HG03159 (cell line): ENCODE measurements at regions not wholly inside any gene's neighbourhood (a gene's known extent, or its start where the extent isn't known, plus 50 kb on each side); places are given as distances from the start of the nearest gene placed in this dataset.
"Not testable (repeated sequence)": the region's sequence is repeated elsewhere in the genome, so short reads cannot be mapped to it uniquely, and the experiment has no call there.

Source experiments
- ATAC-seq: cut with Tn5 transposase; IDR thresholded peaks from one replicate; pipeline ENCODE4 v1.9.1; 2021; ENCODE audit warnings: mild to moderate bottlenecking, moderate library complexity; ENCODE audit not compliant: unreplicated experiment

DNA sequence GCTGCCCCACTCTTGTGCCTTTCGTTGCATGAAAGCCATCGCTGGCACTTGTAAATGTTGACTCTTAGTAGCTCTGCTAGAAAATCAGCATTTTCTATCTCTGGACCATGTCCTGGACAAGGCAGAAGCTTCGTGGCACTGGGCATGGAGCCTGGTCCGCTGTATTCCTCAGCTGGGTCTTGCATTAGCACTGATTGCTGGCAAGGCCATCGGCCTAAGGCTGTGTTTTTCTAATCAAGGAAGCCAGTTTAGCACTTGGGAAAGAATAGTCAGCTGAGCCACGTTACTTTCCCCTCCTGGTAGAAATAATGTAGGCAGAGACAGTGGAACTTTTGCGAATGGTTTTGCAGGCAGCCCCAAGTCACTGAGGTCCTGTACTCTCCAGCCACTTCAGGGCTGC is 180.2 kb upstream of the EOLA2 start:
- no peak for ATAC-seq

DNA sequence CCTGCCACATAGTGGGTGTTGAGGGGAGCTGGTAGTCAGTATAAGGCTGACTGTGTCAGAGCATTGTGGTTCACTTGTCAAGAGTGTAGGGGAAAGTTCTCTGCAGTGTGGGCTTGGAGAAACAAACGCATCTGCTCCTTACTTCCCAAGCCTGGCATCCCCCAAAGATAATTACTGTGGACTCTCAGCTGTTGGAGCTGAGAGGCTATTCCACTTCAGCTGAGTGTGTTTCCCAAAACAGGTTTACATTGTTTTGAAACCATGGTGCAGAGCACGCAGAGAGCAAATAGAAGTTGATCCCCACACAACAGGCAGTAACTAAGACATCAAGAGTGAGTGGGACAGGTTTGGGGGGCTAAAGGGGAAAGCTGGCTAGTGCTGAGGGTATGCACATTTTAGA is 181.0 kb upstream of the EOLA2 start:
- ATAC-seq = no peak

DNA sequence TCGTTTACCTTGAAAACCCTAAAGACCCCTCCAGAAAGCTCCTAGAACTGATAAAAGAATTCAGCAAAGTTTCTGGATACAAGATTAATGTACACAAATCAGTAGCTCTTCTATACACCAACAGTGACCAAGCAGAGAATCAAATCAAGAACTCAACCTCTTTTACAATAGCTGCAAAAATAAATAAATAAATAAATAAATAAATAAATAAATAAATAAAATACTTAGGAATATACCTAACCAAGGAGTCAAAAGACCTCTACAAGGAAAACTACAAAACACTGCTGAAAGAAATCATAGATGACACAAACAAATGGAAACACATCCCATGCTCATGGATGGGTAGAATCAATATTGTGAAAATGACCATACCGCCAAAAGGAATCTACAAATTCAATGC is 186.8 kb upstream of the EOLA2 start:
- ATAC-seq = not testable (repeated sequence)

DNA sequence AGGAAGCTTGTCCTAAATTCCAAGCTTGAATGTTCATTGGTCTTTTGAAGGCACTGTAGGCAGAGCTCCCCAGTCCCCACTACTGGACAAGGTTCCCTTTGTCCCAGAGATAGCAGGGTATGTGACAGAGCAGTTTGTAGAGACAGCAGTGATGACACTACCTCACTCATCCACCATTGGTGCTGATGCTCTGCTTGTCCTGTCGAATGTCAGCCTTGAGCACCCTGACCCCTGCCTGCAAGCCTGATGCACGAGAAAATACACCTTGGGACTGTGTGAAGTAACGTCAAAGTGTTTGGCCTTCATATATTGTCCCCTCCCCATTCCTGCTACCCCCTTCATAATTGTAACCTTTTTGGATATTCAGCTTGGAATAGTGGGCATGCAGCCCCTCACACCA is 188.9 kb upstream of the EOLA2 start:
- ATAC-seq = no peak

DNA sequence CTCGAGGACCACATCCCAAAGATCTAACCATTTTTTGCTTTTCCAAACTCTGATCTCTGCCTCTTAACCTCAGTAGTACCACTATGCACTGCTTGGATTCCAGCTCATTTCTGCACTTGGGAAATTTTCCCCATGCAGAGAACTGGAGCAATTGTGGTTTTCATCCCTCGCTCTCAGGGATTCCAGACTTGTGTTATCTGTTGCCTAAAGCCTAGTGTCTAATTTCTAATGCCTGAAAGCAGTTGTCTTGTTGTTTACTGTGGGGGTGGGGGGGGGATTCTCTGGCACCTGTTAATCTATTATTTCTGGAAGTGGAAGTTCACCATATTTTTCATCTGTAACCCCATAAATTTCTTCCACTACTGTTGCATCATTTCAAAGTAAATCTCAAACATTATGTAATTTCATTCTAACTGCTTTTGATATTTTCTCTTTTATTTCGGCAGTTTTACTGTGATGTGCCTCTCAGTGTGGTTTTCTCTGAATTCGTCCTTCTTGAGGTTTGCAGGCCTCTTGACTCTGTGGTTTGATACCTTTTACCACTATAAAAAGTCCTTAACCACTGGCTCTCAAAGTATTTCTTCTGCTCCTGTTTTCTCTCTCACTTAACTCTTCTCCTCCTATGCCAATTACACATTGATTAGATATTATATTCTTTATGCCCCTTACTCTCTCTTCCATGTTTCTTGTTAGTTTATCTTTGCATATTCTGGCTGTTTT is 205.6 kb upstream of the EOLA2 start:
- ATAC-seq = no peak

DNA sequence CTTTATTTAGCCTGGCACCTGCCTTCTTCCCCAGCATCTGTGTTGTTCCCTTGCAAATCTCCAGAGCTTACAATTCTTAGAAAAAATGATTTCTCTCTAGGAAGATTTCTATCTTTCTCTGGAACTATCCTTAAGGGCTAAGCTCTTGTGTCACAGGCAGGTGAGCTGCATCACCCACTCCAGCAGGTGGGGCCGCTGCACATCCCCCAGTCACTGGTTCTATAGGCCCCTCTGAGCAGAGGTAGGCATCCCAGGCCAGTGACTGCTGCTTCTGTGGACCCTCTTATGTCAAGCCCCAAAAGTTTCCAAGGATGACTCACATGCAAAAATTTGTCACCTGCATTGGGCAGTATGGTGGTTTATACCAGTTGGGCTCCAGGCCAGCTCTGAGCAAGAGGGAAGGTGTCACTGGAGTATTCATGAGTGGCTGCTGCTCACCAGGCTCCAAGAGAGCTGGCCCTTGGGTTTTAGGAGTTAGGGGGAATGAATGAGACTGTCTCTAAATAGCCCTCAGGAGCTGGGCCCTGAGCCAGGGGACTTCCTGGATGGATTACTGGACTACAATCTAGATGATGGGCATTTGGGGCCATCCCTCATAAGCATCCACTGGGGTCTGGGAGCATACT is 208.1 kb upstream of the EOLA2 start:
- no peak for ATAC-seq

DNA sequence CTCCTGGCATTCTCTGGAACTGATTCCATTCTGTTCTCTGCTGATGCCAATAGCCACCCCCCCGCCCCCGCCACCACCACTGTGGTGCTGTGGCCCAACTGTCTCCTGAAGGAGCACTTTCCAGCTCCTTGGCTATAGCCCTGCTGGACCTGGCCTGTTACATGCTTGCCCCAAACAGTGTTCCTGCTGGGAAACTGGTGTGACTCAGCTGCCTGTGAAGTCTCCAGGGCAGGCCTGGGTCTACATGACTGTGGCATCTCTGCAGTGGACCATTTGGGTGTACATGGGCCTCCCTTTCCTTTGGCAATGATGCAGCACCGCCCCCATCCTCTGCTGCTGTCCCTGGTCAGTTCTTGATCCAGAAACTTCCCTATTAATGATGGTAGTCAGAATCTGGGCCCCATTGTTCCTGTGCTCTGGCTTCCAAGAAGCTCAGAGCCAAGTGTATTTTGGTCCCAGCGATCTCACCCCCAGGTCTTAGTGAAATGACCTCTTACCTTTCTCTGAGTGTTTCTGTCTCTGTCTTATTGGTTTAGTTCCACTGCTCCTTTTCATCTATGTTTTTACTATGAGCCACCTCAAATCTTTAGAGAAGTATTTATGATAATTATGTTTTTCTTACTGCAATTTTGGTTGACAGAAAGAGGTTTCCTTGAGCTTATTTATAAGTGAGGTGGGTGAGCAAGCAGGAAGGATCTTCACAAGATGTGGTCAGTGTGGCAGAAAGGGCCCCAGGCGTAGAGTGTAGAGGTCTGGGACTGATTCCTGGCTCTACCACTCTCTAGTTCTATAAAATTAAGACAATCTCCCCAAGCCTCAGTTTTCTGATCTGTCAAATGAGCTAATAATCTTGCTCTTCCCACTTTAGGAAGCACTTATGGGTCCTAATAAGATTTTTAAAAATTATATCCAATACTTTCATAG is 210.7 kb upstream of the EOLA2 start:
- ATAC-seq = no peak

DNA sequence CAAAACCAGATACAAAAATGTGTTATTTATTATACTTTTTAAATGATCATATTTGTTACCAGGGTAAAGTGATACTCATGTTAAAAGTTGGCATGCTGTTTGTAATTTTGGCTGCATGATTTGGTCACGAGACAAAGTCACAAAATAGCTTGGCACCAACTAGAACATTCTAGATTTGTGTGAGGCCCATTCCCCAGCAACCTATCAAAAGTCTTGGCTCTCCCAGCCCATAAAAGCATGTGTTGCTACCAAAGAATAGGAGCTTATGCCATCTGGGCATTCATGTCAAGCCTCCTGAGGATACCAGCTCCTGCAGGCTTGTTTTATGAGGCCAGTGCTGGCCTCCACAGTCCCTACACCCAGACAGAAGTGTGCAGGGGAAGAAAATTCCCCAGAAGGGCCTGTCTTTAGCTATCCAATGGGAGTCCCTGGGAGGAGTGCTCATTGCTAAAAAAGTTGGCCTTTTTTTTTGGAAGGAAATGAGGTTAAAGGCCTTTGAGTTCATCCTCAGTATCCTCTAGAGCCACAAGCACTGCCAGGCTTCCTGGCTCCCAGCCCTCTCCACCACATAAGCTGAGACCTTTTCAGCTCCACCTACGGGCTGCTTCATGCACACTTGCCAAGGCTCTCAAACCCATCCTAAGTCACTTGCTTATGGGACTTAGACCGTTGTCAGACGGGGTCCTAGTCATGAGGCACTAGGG is 211.9 kb upstream of the EOLA2 start:
- no peak for ATAC-seq

DNA sequence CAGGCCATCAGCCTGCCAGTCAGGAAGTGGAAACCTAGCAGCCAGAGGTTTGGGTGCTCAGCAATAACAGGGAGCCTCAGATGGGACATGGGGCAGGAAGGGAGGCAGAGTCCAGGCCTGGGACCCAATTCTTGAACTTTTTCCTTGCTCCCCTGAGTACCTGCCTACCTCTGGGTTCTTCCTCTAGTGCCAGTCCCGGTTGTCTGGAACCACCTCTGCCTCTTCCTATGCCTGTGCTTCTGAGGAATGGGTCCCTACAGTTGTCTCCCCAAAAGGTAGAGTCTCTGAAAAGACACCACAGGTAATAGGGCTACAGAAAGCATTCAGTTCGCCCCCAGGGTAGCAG is 212.4 kb upstream of the MAMLD1 start:
- no peak for ATAC-seq

DNA sequence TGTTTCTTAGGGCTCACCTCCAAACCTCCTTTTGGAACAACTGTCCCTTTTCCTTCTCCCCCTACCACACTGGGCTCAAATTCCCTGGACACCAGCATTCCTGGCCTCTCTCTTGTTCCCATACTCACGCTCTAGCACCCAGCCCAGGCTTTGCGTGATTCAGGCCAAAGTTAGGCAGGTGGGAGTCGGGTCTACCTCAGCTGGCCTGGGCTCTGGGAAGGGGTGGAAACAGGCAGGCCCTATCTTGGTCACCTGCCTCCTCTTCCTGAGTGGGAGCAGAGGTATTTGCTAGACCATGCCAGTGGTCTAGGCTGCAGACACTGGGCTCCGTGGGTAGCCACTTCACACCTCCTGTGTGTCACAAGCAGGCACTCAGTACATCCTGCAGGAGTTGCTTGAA is 211.1 kb upstream of the MAMLD1 start:
- ATAC-seq = no peak

DNA sequence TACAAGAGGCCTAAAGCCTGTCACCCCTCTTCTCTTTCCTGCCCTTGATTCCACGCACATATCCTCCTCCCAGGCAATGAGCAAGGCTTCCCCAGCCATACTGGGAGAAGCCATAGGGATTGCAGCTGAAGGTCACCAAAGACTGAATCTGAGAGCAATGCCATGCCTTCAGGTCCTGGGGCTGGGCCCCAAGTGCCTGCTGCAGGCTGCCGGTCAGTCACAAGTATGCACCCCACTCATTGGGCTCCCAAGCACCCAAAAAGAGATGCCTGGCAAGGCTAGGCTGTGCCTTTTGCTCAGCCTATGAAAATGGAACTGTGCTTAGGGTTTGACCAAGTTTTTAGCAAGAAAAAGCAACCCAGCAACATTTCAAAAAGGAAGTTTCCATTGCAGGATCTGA is 210.6 kb upstream of the MAMLD1 start:
- no peak for ATAC-seq

DNA sequence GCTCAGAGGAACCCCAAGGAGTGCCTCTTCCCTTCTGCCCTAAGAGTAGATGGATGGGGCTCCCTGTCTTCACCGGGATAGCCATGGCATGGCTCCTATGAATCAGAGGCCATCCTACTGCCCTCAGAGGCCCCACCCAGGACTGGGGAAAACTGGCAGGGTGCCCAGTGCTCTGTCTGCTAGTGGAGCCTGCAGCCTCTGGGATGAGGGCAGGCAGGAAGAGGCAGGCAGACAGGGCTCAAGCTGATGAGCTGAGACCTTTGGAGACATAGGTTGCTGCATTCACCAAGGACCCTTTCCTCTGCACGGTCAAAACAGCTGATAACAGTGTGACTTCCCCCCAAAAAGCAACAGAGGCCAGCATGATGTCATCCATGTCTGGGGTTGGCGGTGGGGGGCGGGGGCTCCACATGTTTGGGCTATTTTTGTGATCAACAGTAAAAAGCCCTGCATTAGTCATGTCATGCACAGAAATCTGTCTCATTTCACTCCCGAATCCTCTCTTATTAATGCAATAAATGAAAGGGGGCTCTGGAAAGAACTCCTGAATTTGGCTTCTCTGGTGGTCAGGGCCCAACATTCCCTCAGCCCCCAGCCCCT is 207.6 kb upstream of the MAMLD1 start:
- ATAC-seq = no peak

DNA sequence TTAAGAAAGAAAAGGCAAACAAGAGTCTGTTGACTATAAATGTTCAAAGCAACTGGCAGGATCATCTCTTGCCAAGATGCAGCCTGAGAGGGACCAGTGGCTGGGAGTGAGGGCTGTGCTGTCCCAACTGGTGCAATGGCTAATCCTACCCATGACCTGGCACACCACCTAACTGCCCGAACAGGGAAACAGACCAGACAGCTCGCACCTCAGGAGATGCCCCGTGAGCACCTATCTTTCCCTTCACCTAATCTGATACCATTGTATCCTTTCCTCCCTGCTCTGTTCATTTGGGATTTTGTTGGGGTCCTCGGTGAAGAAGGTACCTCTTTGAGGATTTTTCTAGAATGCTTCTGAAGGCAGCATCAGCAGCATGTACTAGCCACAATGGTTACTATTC is 206.5 kb upstream of the MAMLD1 start:
- ATAC-seq = no peak

DNA sequence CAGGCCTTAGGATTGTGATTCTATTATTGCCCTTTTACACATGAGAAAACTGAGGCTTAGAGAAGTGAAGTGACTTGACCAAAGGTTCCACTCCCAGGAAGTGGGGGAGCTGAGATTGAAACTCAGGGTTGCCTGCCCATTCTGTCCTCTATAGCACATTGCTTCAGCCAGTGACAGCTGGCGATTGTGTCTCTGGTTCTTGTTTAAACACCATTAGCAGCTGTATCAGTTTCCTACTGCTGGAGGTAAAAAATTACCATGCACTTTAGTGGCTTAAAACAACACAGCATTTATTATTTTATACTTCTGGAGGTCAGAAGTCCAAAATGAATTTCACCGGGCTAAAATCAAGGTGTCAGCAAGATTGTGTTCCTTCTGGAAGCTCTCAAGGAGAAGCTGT is 205.8 kb upstream of the MAMLD1 start:
- ATAC-seq = no peak

DNA sequence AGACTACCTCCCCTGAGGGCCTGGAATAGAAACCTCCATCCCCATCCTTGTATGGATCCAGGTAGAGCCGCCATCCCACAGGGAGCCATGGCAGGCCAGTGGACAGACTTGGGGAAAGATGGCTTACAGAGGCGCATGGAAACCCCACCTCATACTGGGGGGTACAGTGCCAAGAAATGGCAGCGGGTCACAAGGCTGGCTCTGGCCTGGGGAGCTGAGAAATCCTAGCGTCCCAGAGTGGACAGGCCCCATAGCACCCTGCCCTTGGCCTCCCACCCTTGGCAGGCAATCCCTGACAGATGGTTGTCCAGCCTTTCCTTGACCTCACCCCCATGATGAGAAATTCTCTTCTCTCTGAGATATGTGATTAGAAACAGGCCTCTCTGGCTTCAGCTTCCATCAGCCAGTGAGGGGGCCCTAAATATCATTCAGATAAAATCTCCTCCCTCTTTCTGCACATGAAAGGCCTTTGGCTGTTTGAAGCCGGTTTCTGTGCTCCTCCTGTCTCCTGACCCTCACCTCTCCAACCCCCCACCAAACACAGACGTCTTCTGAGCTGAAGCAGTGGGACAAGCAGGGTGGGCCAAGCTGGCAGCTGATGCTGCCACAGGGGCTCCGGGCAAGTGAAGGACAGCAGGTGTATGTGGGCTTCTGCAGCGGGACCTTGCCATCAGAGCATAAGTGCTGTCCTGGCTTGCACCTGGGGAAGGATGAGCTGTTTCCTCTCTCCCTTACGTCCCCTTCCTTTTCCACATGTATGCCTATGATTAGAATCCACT is 204.4 kb upstream of the MAMLD1 start:
- no peak for ATAC-seq

DNA sequence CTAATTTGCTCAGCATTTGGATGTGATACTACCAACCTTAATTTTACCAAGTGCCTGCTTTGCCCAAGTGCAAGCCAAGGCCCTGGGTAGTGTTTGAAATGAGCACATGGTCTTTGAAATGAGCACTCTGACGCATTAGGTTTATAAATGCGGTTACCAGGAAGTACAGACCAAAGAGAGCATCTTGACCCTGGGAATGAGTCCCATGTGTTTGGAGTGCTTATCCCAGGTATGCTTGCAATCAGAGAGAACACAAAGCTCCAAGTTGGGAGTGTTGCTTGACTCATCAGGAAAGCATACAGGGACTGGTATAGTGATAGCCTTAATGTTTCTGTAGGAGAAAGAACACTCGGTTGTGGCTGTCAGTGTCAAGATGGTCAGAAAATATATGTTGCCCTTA is 203.6 kb upstream of the MAMLD1 start:
- no peak for ATAC-seq

DNA sequence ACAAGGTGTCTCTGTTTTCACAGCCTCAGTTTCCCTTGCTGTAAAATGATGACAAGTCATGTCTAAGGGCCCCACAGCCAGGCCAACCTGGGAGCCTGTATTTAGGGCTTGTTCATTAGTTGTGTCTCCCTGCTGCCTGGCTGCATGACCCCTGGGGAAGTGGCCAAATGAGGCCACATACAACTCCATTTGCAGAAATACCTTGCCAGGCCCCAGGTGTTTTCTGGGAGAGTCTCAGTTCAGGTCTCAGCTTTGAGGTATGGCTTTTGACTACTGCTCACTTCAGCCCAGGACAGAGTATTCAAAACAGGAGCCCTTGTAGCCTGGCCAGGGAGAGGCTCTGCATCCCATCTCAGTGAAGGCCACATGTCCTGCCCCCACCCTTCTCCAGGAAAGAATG is 202.5 kb upstream of the MAMLD1 start:
- no peak for ATAC-seq

DNA sequence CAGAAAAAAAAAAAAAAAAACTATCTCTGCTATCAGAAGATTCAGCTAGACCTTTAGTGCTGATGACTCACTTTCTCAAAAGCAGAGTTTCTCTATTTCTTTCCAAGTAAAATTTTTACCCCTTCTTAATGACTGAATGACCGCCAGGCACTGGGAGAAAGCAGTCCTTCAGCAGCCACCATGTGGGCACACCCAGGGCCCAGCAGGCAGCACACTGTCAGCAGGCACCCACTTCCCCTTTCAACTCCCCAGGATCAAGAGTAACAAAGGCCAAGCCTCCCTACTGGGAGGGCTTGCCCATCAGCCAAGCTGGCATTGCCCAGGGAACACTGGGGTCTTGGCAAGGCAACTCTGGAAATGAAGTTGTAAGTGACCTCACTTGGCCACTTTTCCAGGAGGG is 201.9 kb upstream of the MAMLD1 start:
- no peak for ATAC-seq

DNA sequence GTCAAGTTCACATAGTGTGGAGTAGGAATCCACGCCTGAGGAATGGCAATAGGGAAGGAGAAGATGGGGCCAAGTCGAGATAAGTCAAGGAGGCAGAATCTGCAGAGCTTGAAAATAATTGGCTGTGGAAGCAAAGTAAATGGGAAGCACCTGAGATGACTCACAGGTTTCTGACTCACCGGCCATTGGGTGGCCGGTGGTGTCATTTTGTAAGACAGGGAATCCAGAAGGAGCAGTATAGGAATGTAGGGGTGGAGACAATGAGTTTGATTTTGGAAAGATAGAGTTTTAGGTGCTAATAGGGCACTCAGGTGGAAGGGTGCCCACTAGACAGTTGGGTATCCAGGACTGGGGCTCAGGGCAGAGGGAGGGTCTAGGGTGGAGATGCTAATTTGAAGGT is 201.0 kb upstream of the MAMLD1 start:
- ATAC-seq = no peak

DNA sequence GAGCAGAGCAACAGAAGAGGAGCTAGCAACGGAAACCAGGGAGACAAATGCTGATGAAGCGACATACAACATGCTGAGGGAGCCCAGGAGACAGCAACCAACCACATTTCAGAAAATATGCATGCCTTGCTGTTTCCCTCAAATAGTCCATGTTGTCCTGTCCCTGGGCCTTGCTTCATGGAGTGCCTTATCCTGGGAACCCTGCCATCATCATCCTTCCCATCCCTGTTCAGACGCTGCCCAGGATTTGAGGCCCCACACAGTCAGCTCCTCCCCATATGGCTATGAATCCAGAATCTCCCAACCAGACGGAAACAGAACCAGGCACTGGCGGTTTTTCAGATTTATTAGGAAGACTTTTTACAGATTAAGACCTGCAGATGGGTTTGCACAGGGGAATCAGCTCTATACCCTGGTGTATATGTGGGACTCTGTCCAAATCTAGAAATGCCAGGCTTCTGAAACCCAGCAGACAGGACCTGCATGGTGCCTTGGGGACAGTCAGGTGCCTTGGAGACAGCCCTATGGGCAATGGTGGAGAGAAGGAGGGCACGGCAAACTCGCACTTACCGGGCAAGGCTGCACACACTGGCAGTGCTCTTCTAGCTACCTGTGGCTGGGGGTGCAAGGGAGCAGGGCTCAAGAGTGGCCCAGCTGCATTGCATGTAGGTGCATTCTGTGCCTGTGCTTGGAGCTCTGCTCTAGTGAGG is 199.7 kb upstream of the MAMLD1 start:
- no peak for ATAC-seq
